DMS 273 treated with DMSO at 0.1 percent for 48 hours (cell line): ENCODE measurements at regions not wholly inside any gene's neighbourhood (a gene's known extent, or its start where the extent isn't known, plus 50 kb on each side); places are given as distances from the start of the nearest gene placed in this dataset.
"Not testable (repeated sequence)": the region's sequence is repeated elsewhere in the genome, so short reads cannot be mapped to it uniquely, and the experiment has no call there.

Source experiments
- DNase-seq: peaks from one replicate; lab custom pipeline; 2025; lab: John Stamatoyannopoulos, UW

DNA sequence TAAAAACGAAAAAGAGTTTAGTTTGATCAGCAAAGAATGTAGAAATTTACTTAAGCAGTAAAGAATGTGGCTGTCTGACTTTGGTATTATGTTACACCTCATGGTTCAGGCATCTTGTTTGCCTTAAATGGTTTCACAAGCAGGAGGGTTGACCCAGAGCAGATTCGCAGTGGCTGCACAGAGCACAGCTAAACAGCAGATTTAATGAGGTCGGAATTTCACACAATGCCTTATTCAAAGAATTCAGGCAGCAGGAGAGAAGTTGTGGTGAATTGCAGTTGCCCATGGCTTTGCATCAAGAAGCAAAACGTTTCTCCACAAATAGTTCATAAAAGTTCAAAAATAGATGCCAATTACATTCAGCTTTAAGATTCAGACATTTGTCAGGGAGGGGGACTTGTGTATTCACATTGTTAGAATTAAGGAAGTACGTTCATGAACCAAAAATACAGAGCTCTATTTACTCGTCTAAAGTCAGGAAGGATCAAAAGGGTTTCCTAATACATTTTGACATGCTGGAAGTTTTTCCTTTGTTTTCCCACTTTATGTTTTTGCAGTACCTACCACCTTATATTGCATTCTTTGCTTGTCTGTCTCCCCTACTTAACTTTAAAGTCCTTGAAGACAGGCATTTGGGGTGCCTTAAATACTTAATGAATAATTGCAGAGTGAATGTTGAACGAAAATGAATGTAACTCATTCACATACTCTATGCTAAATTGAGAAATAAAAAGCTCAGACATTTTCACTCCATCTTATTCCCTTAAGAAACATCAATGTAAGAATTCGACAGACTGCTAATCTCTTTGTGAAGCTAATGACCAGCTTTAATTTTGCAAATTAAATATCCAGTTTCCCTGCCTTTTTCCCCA, 1163.6 kb upstream of the CITED2 start:
- peak; percentile 34 for DNase-seq

DNA sequence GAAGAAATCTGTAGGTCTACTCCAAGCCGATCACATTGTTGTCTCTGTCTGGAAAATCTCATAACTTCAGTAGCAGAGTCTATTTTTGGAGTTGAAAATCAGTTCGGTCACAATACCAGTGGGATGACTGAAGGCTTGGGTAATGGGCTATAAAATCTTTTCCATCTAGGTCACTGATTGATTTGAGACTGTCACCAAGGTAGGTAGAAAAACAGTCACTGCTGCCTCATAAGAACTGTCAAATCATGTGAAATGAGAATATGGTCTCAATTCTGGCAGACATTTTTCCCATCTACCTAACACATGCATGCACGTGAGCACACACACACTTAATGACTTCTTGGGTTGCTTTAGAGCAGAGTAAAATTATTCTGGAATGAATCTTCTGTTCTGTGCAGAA, 1162.8 kb upstream of the CITED2 start:
- DNase-seq: no peak

DNA sequence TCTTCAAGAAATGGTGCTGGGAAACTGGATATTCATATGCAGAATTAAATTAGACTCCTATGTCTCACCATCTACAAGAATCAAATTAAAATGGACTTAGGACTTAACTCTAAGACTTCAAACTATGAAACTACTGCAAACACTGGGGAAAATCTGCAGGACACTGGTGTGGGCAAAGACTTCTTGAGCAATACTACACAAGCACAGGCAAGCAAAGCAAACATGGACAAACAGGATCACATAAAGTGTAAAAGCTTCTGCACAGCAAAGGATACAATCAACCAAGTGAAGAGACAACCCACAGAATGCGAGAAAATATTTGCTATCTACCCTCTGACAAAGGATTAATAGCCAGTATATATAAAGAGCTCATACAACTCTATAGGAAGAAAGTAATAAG, 1161.1 kb upstream of the CITED2 start:
- no peak for DNase-seq

DNA sequence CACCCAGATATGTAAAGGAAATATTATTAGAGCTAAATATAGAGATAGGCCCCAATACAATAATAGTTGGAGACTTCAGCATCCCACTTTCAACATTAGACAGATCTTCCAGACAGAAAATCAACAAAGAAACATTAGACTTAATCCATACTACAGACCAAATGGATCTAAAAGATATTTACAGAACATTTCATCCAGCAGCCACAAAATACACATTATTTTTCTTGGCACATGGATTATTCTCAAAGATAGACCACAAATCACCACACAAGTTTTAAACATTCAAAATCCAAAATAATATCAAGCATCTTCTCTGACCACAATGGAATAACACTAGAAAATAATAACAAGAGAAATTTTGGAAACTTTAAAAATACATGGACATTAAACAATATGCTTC, 1159.1 kb upstream of the CITED2 start:
- no peak for DNase-seq

DNA sequence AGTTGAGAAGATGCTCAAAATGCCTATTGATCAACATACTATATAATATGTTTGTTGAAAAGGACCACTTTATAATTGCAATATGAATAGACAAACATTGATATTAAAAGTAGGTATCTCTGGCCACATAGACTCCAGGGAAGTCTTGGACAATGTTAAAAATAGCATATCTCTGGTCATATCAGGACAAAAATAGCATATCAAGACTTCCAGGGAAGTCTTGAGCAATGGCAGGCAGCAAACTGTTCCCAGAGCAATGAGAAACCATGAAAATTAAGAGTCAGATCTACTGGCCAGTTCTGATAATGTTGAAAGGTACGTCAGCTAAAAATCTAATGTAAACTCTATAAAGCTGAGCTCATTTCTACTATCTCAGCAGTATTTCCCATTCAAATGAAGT, 1130.3 kb upstream of the CITED2 start:
- no peak for DNase-seq

DNA sequence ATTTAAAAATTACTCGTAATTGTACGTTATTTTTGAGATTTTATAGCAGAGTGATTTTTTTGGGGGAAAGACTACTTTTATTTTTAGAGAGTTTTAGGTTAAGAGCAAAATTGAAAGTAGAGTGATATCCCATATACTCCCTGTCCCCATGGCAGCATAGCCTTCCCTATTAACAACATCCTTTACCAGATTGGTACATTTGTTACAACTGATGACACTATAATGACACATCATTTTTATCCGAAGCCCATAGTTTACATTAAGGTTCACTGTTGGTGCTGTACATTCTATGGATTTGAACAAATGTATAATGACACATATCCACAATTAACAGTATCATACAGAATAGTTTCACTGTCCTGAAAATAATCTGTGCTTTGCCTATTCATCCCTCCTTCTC, 1126.4 kb upstream of the CITED2 start:
- DNase-seq: no peak

DNA sequence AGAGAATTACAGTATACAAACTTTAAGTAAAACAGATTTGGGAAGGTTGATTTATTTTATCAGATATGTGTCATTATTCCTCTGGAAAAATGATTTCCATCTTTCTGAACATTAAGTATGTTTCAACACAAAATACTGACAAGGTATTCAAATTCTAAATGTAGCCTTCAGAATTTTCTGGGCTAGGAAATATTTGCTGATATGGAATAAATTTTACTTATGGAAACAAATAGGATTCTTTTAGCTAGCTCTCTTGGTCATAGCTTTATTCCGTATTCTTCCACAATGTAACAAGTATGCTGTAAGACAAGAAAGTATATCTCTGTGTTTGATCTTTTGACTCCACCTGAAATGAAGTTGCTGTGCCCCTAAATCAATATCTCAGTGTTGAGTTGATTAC, 1125.2 kb upstream of the CITED2 start:
- no peak for DNase-seq

DNA sequence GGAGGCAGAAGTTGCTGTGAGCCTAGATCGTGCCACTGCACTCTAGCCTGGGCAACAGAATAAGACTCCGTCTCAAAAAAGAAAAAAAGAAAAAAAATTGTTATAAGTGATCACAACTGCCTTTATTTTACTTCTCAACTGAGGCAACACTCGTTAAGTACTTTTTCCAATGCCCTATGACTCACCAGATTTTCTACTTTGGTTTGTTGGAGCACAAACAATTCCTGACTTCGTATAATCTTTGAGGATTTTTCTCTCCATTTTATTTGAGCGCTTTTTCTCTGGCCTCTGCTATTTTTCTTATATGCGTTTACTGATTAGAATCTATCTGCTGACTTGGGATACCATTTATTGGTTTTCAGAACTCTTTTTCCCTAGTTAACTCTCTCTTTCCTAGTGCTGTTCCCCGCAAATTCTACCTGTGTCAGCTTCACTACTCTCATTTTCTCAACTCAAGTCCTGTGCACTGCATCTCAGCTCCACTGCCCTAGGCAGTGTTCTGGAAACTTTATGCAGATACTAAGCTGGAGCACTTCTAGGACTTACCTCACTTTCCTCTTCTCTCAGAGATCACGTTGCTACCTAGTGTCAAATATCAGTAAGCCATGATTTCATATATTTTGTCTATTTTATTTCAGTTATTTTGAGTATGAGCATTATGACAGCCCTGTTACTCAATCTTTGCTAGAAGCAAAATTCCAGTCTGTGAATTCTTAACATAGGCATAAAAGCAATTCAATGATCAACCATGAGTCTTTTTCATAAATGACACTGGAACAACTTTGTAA, 1120.1 kb upstream of the CITED2 start:
- DNase-seq: no peak

DNA sequence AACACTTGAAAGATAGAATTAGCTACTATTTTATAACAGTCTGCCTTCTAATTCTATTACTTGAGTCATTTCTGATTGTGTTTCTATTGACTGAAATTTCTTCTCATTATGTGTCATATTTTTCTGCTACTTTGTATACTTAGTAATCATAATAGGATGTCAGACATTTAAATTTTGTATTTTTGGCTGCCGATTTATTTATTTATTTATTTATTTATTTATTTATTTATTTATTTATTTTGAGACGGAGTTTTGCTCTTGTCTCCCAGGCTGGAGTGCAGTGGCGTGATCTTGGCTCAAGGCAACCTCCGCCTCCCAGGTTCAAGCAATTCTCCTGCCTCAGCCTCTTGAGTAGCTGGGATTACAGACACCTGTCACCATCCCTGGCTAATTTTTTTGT, 1119.0 kb upstream of the CITED2 start:
- DNase-seq: not testable (repeated sequence)

DNA sequence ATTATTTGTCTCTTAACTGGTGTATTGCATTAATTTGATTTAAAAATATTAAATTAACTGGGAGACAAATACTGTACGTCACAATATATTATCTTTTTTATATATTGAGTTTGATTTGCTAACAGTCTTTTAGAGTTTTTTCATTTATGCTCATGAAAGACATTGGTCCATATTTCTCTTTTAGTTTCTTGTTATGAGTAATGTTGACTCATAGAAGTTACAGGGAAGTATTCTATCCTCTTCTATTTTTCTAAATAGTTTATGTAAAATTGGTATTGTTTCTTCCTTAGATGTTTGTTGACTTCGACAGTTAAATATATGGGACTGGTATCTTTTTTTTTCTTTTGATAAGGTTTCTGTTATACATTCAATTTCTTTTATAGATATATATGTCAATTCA, 1115.6 kb upstream of the CITED2 start:
- DNase-seq: no peak

DNA sequence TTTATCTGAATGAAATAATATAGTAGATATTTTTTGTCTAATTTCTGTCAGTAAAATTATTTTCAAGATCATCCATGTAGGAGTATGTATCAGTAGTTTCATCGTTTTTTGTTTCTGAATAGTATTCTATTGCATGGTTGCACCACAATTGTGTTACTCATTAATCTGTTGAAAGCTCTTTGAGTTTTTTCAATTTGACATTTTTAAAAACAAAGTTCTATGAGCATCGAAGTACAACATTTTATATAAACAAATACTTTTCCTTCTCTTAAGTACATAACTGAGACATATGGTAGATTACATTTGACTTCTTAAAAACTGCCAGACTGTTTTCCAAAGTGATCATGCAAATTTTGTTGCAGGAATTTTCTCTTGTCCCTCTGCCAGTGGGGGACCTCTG, 1113.1 kb upstream of the CITED2 start:
- DNase-seq: no peak

DNA sequence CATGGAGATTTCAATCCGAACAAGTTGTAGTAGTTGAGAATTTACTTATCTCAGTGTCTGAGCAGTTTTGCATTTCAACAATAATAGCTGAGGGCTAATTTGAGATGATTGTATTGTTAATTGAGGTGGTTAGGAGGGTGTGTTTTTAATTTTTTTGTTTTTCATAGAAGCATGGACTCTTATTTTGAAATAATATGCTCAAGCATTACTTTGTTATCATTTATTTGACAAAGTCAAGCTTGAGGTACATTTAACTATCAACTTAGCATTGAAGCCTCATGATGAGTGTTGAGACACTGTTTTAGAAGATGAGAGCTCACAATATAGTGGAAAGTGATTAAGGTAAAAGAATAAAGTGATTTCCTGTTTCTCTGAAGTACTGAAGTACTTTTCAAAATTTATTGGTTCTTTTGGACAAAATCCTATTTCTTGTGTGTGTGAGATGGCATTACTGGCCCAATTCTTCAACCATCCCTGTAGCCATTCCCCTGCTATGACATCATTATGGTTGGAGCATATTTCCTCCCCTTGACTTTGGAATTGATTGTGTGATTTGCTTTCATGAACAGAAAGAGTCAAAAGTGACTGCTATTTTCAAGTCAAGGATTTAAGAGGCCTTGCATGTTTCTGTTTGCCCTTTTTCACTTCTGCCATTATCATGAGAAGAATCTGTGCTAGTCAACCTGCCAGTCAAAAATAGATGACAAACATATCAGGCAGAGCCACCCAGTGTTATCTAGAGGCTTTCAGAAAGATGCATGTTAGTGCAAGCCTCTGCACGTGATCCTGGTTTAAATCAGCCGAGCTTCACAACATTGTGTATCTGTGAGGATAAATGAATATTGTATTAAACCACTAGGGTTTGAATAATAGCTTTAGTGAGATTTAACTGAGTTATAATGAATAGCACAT, 1112.3 kb upstream of the CITED2 start:
- no peak for DNase-seq

DNA sequence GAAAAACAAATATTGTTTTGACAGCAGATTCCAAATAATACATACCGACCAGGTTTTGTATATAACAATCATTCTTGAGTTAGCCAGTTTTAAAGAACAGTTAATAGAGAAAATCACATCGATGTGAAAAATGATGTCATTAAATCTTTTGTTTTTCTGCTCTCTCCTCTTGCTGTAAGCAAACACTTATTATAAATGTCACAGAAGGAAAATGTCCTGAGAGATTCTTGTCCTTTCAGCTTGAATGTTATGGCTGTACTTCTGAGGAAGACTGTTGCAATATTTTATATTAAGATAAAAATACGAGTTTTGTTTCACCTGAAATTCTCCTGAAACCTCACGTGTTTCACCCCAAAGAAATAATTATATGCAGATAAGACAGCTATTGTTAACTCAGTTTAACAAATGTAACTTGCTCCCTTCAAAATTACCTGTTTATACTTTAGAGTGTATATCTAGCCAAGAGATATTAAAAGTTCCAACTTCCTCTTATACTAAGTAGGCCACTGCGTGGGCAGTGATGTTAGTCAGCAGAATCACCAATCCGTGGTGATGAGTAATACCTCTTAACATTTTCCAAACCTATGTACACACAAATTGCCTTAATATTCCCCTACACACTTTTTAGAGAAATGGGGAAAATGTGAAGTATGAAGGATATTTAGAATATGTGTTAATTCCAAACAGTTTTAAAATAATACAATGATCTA, 1111.4 kb upstream of the CITED2 start:
- no peak for DNase-seq

DNA sequence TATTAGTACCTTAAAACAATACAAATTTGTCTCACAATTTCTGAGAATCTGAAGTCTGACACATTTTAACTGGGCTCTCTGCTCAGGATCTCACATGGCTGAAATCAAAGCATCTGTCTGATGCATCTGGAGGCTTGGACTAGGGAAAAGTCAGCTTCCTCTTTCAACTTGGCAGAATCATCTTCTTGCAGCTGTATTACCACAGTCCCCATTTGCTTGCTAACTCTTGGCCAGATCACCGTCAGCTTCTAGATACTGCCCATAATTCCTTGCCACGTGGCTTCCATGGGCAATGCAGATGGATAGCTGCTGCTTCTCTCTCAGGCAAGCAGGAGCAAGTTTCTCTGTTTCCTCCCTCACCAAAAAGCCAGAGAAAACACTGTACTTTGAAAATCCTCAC, 1106.4 kb upstream of the CITED2 start:
- no peak for DNase-seq

DNA sequence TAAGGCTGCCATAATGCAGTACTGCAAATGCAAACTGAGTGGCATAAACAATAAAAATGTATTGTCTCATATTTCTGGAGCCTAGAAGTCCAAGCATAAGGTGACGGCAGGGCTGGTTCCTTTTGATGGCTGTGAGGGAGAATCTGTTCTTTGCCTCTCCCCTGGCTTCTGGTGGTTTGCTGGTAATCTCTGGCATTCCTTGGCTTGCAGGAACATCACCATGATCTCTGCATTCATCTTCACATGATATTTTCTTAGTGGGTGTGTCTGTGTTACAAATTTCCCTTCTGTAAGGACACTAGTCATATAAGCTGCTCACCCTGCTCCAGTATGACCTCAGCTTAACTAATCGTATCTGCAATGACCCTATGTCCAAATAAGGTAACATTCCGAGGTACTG, 1104.2 kb upstream of the CITED2 start:
- no peak for DNase-seq

DNA sequence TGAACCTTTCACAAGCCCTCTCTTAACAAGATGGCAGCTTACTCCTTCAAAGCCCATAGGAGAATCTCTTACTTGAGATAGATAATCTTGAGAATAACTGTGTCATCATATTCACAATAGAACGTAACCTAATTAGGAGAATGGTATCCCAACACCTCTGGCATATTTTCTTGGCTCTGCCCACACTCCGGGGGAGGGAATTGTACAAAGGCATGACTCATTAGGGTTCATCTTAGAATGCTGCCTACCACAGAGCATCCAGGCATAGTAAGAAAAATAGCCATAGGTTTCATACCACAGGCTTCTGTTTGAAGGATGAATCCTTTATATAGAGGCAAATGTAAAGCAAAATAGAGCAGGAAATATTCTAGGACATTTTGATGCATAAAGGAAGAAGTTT, 1100.6 kb upstream of the CITED2 start:
- DNase-seq: no peak

DNA sequence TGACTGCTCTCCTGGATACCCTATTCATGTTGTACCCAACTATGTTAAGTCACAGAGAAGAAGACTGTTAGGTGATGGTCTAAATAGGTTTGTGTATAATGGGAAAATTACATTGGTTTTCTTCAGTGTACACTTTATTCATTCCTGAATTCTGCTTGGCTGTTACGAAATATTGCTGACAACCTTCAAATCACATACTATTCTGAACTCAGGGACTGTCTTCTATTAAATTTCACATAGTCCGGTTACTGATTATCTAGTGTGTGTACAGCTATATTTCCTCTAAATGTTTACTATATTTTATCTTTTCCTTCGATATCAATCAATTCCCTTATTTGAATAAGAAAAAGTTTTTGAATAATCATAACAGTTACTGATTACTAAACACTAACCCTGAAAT, 1090.3 kb upstream of the CITED2 start:
- DNase-seq: no peak

DNA sequence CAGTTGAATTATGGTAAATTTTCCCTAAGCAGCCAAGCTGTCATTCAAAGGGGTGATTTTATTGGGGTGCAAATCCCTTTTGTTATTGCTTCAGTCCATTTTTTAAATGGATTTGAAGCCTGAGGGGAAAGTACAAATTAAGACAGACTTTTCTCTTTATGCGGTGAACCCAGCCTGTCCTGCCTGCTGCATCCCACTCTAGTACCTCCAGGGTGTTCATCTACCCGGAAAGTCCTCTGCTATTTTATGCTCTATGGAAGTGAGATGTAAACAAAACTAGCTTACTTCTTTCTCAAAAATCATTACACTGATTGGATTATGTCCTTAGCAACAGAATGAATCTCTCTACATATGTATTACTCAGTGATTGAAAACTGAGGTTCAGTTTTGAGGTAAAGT, 1088.9 kb upstream of the CITED2 start:
- DNase-seq: no peak

DNA sequence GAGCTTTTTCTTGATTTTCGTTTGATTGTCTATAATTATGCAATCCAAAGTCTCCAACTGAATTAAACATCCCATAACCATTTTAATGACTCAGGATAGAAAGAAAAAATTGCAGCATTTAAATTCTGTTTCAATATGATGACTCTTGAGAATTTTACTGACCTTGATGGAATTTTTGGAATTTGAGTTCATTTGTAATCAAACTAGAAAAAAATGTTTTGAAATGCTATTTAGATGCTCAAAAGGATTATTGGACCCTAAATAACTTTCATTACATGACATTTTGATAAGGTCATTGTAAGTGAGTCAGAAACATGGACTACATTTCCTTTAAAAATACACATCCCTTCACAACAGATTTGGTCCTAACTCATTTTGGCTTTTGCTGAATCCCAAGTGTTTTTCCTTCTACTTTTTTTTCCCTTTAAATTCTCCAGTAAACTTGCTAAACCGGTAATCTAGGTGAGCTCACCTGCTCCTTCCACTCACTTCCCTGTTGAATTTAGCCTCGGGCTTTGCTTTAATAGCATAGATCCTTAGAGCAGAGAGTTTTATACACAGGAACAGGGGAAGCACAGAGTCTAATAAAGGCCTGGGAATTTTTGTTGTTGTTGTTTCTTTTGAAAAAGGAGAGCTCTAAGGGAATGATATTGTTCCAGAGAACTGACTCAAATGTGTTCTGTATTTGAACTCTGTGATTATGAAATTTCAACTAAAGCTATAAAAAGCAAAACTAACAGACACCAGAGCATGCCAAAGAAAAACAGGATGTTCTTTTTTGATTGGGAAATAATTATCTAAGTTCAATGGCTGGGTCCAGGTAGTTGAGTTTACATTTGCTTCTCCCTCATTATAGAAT, 1088.2 kb upstream of the CITED2 start:
- no peak for DNase-seq

DNA sequence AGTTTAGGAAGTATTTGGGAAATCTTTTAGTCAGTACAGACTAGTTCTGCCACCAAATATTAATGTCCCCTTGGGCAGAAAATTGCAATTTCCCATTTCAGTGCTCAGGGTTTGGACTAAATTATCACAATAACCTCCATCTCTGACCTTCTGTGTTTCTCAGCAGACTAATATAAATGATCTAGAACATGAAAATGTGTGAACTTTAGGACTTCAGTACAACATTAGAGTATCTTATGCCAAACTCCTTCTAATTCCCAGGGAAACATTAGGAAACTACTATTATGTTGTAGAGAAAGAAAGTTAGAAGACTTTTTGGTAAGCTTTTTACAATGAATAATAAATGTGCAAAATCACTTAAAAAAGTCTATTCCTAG, 1087.6 kb upstream of the CITED2 start:
- DNase-seq: no peak

DNA sequence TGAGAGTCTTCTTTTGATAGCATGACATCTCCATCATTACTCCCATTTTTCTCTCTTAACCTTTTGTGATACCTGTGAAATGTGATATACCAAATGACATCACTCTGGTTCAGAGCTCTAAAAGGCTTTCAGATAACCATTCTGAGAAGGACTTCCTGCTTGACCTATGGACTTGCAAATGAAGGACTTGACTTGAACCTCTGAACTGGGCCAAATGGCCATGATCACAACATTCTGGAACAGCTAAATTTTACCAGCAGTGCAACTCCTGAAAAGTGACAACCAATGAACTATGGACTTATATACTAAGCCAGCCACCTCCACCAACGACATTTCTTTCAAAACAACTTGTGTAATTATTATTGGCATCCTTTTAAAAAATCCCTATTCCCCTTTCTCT, 1085.8 kb upstream of the CITED2 start:
- DNase-seq: no peak
